MM.1S (cell line): ENCODE measurements at regions not wholly inside any gene's neighbourhood (a gene's known extent, or its start where the extent isn't known, plus 50 kb on each side); places are given as distances from the start of the nearest gene placed in this dataset.

ENCODE experiments used
- EZH2 ChIP-seq: fragments of 300-600 bp; sonication (generic); optimal IDR thresholded peaks from 2 replicates; pipeline ENCODE3; 2017; ENCODE audit warnings: low read depth, mild to moderate bottlenecking, antibody characterized with exemption, low read length, mixed read lengths
- EZH2phosphoT487 ChIP-seq: fragments of 300-600 bp; sonication (generic); IDR thresholded peaks from 2 replicates; pipeline ENCODE4 v1.6.1; 2018; ENCODE audit warnings: antibody characterized with exemption, low read length
- TF ChIP-seq, protein P1 (sequence below): fragments of 300-600 bp; sonication (generic); IDR thresholded peaks from 2 replicates; pipeline ENCODE4 v1.5.1; 2016; ENCODE audit warnings: antibody characterized with exemption, low read length, mixed read lengths

DNA sequence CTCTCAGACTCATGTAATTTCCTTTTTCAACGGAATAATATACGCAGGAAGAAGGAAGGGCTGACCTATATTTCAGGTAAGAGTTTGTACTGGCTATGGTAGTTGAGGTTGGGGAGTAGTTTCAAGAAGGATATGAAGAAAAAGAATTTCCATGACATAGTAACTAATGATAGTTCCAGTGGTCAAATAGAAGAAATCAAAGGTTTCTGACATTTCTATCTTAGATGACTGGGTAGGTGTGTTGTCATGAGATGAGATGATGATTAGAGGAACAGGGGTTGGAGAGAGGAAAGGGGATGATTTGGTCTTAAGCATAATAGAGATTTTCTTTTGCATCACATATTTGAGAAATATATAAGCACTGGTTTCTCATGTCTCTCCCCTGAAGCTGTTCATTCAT, 166.0 kb downstream of the SPATA31D1 start:
- TF ChIP-seq, protein P1, sequence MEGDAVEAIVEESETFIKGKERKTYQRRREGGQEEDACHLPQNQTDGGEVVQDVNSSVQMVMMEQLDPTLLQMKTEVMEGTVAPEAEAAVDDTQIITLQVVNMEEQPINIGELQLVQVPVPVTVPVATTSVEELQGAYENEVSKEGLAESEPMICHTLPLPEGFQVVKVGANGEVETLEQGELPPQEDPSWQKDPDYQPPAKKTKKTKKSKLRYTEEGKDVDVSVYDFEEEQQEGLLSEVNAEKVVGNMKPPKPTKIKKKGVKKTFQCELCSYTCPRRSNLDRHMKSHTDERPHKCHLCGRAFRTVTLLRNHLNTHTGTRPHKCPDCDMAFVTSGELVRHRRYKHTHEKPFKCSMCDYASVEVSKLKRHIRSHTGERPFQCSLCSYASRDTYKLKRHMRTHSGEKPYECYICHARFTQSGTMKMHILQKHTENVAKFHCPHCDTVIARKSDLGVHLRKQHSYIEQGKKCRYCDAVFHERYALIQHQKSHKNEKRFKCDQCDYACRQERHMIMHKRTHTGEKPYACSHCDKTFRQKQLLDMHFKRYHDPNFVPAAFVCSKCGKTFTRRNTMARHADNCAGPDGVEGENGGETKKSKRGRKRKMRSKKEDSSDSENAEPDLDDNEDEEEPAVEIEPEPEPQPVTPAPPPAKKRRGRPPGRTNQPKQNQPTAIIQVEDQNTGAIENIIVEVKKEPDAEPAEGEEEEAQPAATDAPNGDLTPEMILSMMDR, result no peak
- TF ChIP-seq EZH2 (no peak), EZH2phosphoT487 (no peak)
